Lower leg skin (tissue), 3 donors: ENCODE measurements at regions not wholly inside any gene's neighbourhood (a gene's known extent, or its start where the extent isn't known, plus 50 kb on each side); places are given as distances from the start of the nearest gene placed in this dataset.

ENCODE experiments used
- CTCF ChIP-seq, 3 donors: fragments of 450-650 bp; IDR thresholded peaks; one replicate each; pipeline ENCODE4 v1.5.1; 2016; ENCODE audit warnings: antibody characterized with exemption in 3 of 3, mild to moderate bottlenecking in 3 of 3, moderate library complexity in 2 of 3
- POLR2A ChIP-seq, 2 donors: fragments of 450-650 bp; IDR thresholded peaks; one replicate each; pipeline ENCODE4 v1.6.1; 2016 to 2017; ENCODE audit warnings: antibody characterized with exemption in 2 of 2, mild to moderate bottlenecking in 1 of 2, moderate library complexity in 1 of 2

GRCh38 chr3:148433665-148434064 is 264.0 kb upstream of the AGTR1 start:
- TF ChIP-seq CTCF (IDR thresholded peaks at IDR 0.05) (no peak), POLR2A (IDR thresholded peaks at IDR 0.05) (no peak)
